Chondrocyte (in vitro differentiated cells): ENCODE measurements at regions not wholly inside any gene's neighbourhood (a gene's known extent, or its start where the extent isn't known, plus 50 kb on each side); places are given as distances from the start of the nearest gene placed in this dataset.

Experiments used
- DNase-seq: peaks from one replicate; pipeline ENCODE4 v3.0.0; 2021; ENCODE audit warnings: mixed read lengths, low spot score
- H3K27ac Mint-ChIP-seq: one replicate; pipeline ENCODE4 v1.8.0; 2021; ENCODE audit warnings: mild to moderate bottlenecking, moderate library complexity, mixed read lengths; ENCODE audit not compliant: unreplicated experiment
- H3K27me3 Mint-ChIP-seq: 2 replicates; pipeline ENCODE4 v1.8.0; 2021; ENCODE audit warnings: low read depth, mixed read lengths
- H3K36me3 Mint-ChIP-seq: 2 replicates; pipeline ENCODE4 v1.8.0; 2021; ENCODE audit warnings: low read depth, mixed read lengths
- H3K4me1 Mint-ChIP-seq: 2 replicates; pipeline ENCODE4 v1.8.0; 2021; ENCODE audit warnings: low read depth, mild to moderate bottlenecking, mixed read lengths
- H3K4me3 Mint-ChIP-seq: one replicate; pipeline ENCODE4 v1.8.0; 2021; ENCODE audit warnings: mild to moderate bottlenecking, moderate library complexity, mixed read lengths; ENCODE audit not compliant: unreplicated experiment
- H3K9me3 Mint-ChIP-seq: 2 replicates; pipeline ENCODE4 v1.8.0; 2021; ENCODE audit warnings: low read depth, mixed read lengths
- CTCF ChIP-seq: fragments of 200-600 bp; sonication (generic); IDR thresholded peaks from 2 replicates; pipeline ENCODE4 v1.5.0; 2021; ENCODE audit warnings: antibody characterized with exemption, mild to moderate bottlenecking, moderate library complexity

GRCh38 chr2:106596844-106597243 lies 109.7 kb downstream of the CD8B2 start:
- DNase-seq, result no peak
- Mint-ChIP-seq H3K4me3 (no peak overlapping the region), H3K9me3 (no peaks in the 10 kb centered on the region), H3K4me1 (no peaks in the 10 kb centered on the region), H3K36me3 (no peaks in the 10 kb centered on the region), H3K27ac (no peak overlapping the region), H3K27me3 (peaks cover 25% of the 10 kb centered on the region)
- TF ChIP-seq CTCF, result peak; percentile 64

GRCh38 chr2:106599540-106599939 lies 112.4 kb downstream of the CD8B2 start:
- no peak overlapping the region for H3K27ac Mint-ChIP-seq
- DNase-seq, result no peak
- no peak for TF ChIP-seq CTCF
- H3K4me1 Mint-ChIP-seq, result no peaks in the 10 kb centered on the region
- H3K27me3 Mint-ChIP-seq, result peaks cover 11% of the 10 kb centered on the region
- no peak overlapping the region for H3K4me3 Mint-ChIP-seq
- no peaks in the 10 kb centered on the region for H3K36me3 Mint-ChIP-seq
- H3K9me3 Mint-ChIP-seq, result peaks cover 8% of the 10 kb centered on the region

- no peak for DNase-seq
- Mint-ChIP-seq H3K9me3 (peaks cover 8% of the 10 kb centered on the region), H3K4me1 (no peaks in the 10 kb centered on the region), H3K4me3 (no peak overlapping the region), H3K36me3 (no peaks in the 10 kb centered on the region), H3K27ac (no peak overlapping the region), H3K27me3 (peaks cover 19% of the 10 kb centered on the region)
- TF ChIP-seq CTCF, result no peak
Observed at GRCh38 chr2:106602042-106602441, 114.9 kb downstream of the CD8B2 start.

- no peak overlapping the region for H3K4me3 Mint-ChIP-seq
- no peak overlapping the region for H3K27ac Mint-ChIP-seq
- peaks cover 4% of the 10 kb centered on the region for H3K4me1 Mint-ChIP-seq
- H3K27me3 Mint-ChIP-seq, result peaks cover 27% of the 10 kb centered on the region
- no peak for DNase-seq
- TF ChIP-seq CTCF, result no peak
- peaks cover 11% of the 10 kb centered on the region for H3K9me3 Mint-ChIP-seq
- H3K36me3 Mint-ChIP-seq, result peaks cover 2% of the 10 kb centered on the region
Observed at GRCh38 chr2:106606652-106607051, 119.5 kb downstream of the CD8B2 start.

- Mint-ChIP-seq H3K27me3 (peaks cover 31% of the 10 kb centered on the region), H3K4me3 (no peak overlapping the region), H3K9me3 (peaks cover 7% of the 10 kb centered on the region), H3K27ac (no peak overlapping the region), H3K4me1 (peaks cover 8% of the 10 kb centered on the region), H3K36me3 (peaks cover 2% of the 10 kb centered on the region)
- DNase-seq, result no peak
- TF ChIP-seq CTCF, result no peak
Observed at GRCh38 chr2:106607371-106607770, 120.2 kb downstream of the CD8B2 start.
